OCI-LY7 (cell line): ENCODE measurements at regions not wholly inside any gene's neighbourhood (a gene's known extent, or its start where the extent isn't known, plus 50 kb on each side); places are given as distances from the start of the nearest gene placed in this dataset.

Experiments
- BruUV-seq: library from RNA; stranded (reverse); fragments of 400-500 nt; replicated peaks from 2 replicates; lab custom pipeline; 2021; lab: Mats Ljungman, UMichigan
- CTCF ChIA-PET: fragments of 300-600 bp; sonication (Branson Sonifier 250); formaldehyde crosslinking; loops from one replicate; lab custom pipeline; 2022; ENCODE audit warnings: antibody characterized with exemption; ENCODE audit not compliant: unreplicated experiment; lab: Charles Lee
- POLR2A ChIA-PET: fragments of 300-600 bp; sonication (Branson Sonifier 250); formaldehyde crosslinking; loops from one replicate; lab custom pipeline; 2022; ENCODE audit warnings: antibody characterized with exemption; lab: Charles Lee
- DNase-seq: peaks from one replicate; pipeline ENCODE4 v3.0.0-alpha.2; 2015; ENCODE audit warnings: low spot score
- H2AFZ ChIP-seq: fragments of 200-600 bp; sonication (generic), shearing (Covaris generic); 2 replicates; pipeline ENCODE4 v1.6.1; 2014; ENCODE audit warnings: mild to moderate bottlenecking, antibody characterized with exemption, low read length, moderate library complexity
- H3K27ac ChIP-seq: fragments of 200-600 bp; sonication (generic); 2 replicates; pipeline ENCODE4 v1.5.1; 2014; ENCODE audit warnings: mixed run types, low read depth, mild to moderate bottlenecking, moderate library complexity, low read length, inconsistent platforms; ENCODE audit not compliant: poor library complexity, severe bottlenecking
- H3K36me3 ChIP-seq: fragments of 200-600 bp; sonication (generic); 2 replicates; pipeline ENCODE4 v1.6.1; 2014; ENCODE audit warnings: mild to moderate bottlenecking, antibody characterized with exemption, low read length, moderate library complexity, mixed read lengths; ENCODE audit not compliant: insufficient read depth
- H3K4me1 ChIP-seq: fragments of 200-600 bp; sonication (generic); 2 replicates; pipeline ENCODE4 v1.5.1; 2014; ENCODE audit warnings: mild to moderate bottlenecking, low read length; ENCODE audit not compliant: insufficient read depth, poor library complexity, severe bottlenecking
- H3K4me2 ChIP-seq: fragments of 200-600 bp; sonication (generic); 2 replicates; pipeline ENCODE4 v1.6.1; 2014; ENCODE audit warnings: mild to moderate bottlenecking, low read length
- H3K4me3 ChIP-seq: fragments of 200-600 bp; sonication (generic); 2 replicates; pipeline ENCODE4 v1.5.1; 2014; ENCODE audit warnings: mild to moderate bottlenecking, low read depth, low read length; ENCODE audit not compliant: poor library complexity, severe bottlenecking
- H3K79me2 ChIP-seq: fragments of 200-600 bp; sonication (generic); 2 replicates; pipeline ENCODE4 v1.6.1; 2016; ENCODE audit warnings: low read depth, mild to moderate bottlenecking, low read length, moderate library complexity, mixed read lengths; ENCODE audit not compliant: insufficient read depth
- H3K9me2 ChIP-seq: fragments of 200-600 bp; sonication (generic); 2 replicates; pipeline ENCODE4 v1.6.1; 2016; ENCODE audit warnings: mild to moderate bottlenecking, low read length, mixed read lengths; ENCODE audit not compliant: insufficient read depth
- H3K9me3 ChIP-seq: fragments of 200-600 bp; sonication (generic); 2 replicates; pipeline ENCODE4 v1.6.1; 2014; ENCODE audit warnings: mild to moderate bottlenecking, mixed run types, low read length, mixed read lengths
- H4K20me1 ChIP-seq: fragments of 200-600 bp; sonication (generic); 2 replicates; pipeline ENCODE4 v1.6.1; 2014; ENCODE audit warnings: mild to moderate bottlenecking, antibody characterized with exemption, low read length, moderate library complexity, mixed read lengths; ENCODE audit not compliant: insufficient read depth
- EZH2phosphoT487 ChIP-seq: fragments of 200-600 bp; sonication (generic); IDR thresholded peaks from 2 replicates; pipeline ENCODE4 v1.6.1; 2018; ENCODE audit warnings: low read depth, borderline replicate concordance, mild to moderate bottlenecking, mixed run types, antibody characterized with exemption, low read length, moderate library complexity, mixed read lengths
- intact Hi-C: fragments of 100-400 bp; cut with micrococcal nuclease; formaldehyde crosslinking; loops from one replicate; pipeline ENCODE4 v1.10.0; 2022; ENCODE audit not compliant: unreplicated experiment
- TF ChIP-seq, protein P1 (sequence below): fragments of 200-600 bp; sonication (generic); conservative IDR thresholded peaks from 2 replicates; pipeline ENCODE4 v1.5.1; 2014; ENCODE audit warnings: mild to moderate bottlenecking, antibody characterized with exemption, low read length, moderate library complexity, mixed read lengths

GRCh38 chr12:67472539-67472938 is 176.0 kb upstream of the DYRK2 start:
- POLR2A ChIA-PET: no interaction called here
- intact Hi-C loops: no loop called here
- Histone ChIP-seq H2AFZ (no peak overlapping the region), H3K27ac (no peak overlapping the region), H4K20me1 (no peaks in the 10 kb centered on the region), H3K4me3 (no peak overlapping the region), H3K9me2 (no peaks in the 10 kb centered on the region), H3K79me2 (no peaks in the 10 kb centered on the region), H3K4me1 (no peaks in the 10 kb centered on the region), H3K4me2 (no peak overlapping the region), H3K9me3 (no peaks in the 10 kb centered on the region), H3K36me3 (no peaks in the 10 kb centered on the region)
- CTCF ChIA-PET: no interaction called here
- TF ChIP-seq, protein P1, sequence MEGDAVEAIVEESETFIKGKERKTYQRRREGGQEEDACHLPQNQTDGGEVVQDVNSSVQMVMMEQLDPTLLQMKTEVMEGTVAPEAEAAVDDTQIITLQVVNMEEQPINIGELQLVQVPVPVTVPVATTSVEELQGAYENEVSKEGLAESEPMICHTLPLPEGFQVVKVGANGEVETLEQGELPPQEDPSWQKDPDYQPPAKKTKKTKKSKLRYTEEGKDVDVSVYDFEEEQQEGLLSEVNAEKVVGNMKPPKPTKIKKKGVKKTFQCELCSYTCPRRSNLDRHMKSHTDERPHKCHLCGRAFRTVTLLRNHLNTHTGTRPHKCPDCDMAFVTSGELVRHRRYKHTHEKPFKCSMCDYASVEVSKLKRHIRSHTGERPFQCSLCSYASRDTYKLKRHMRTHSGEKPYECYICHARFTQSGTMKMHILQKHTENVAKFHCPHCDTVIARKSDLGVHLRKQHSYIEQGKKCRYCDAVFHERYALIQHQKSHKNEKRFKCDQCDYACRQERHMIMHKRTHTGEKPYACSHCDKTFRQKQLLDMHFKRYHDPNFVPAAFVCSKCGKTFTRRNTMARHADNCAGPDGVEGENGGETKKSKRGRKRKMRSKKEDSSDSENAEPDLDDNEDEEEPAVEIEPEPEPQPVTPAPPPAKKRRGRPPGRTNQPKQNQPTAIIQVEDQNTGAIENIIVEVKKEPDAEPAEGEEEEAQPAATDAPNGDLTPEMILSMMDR: no peak
- no peak for TF ChIP-seq EZH2phosphoT487
- BruUV-seq: no TSS peak
- DNase-seq: no peak

DNA sequence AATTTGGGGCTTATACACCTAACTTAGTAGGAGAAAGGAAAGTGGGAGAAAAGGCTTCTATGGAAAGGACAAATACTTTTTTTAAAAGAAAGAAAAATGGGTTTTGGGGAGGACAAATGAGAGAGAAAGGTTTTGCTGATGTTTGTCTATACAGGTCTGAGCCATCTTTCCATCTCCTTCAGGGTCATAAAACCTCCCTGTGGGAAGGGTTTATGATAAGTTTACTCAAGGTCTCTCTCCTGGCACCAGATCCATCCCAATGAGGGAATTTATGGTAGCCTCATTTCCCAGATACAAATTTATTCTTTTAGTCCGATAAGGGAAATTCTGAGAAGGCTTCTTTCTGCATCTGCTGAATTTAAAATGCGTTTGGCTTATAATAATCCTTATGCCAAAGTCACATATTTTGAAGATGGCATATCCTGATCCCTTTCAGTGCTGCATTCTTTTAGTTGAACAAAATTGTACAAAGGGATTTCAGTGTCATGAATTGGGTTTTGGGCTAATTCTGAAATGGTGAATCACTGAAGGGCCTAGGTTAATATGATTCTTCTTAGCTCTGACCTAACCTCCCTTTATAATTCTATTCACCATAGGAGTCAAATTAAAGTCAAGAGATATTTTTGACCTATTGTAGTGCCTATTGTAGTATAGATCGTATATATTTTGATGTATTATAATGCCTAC is 173.5 kb upstream of the DYRK2 start:
- Histone ChIP-seq H3K27ac (no peak overlapping the region), H3K4me3 (no peak overlapping the region), H3K79me2 (no peaks in the 10 kb centered on the region), H3K36me3 (no peaks in the 10 kb centered on the region), H3K9me2 (no peaks in the 10 kb centered on the region), H4K20me1 (no peaks in the 10 kb centered on the region), H3K4me1 (no peaks in the 10 kb centered on the region), H3K9me3 (no peaks in the 10 kb centered on the region), H2AFZ (no peak overlapping the region), H3K4me2 (no peak overlapping the region)
- DNase-seq: no peak
- TF ChIP-seq, protein P1: no peak
- no peak for TF ChIP-seq EZH2phosphoT487
- intact Hi-C loops: no loop called here
- ChIA-PET POLR2A (no interaction called here), CTCF (no interaction called here)
- no TSS peak for BruUV-seq

DNA sequence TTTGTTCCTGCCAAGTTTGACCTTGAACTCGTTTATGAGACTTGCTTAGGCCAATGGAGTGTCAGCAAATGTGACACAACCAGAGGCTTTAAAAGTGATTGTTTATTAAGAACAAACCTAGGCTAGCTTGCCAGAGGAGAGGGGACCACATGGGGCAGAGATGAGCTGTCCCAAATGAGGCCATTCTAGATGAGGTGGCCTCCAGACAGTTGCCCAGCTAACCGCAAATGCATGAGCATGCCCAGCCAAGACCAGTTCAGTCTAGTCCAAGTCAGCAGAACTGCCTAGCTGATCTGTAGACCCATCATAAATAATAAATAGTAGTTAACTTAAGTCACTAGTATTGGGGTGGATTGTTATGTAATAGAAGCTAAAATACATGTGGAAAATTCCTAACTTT is 172.8 kb upstream of the DYRK2 start:
- Histone ChIP-seq H3K9me3 (no peaks in the 10 kb centered on the region), H3K4me1 (no peaks in the 10 kb centered on the region), H3K36me3 (no peaks in the 10 kb centered on the region), H2AFZ (no peak overlapping the region), H3K9me2 (no peaks in the 10 kb centered on the region), H4K20me1 (no peaks in the 10 kb centered on the region), H3K4me2 (no peak overlapping the region), H3K79me2 (no peaks in the 10 kb centered on the region), H3K4me3 (no peak overlapping the region), H3K27ac (no peak overlapping the region)
- no peak for TF ChIP-seq EZH2phosphoT487
- TF ChIP-seq, protein P1: no peak
- POLR2A ChIA-PET: interaction anchor here (0.6 kb wide), 1 partner anchor 472 kb away, joined by 3 read pairs; no protein-coding TSS in a partner anchor
- BruUV-seq: no TSS peak
- no peak for DNase-seq
- intact Hi-C loops: no loop called here
- CTCF ChIA-PET: no interaction called here
